Left hindlimb (tissue), 1 donor: ENCODE measurements at regions not wholly inside any gene's neighbourhood (a gene's known extent, or its start where the extent isn't known, plus 50 kb on each side); places are given as distances from the start of the nearest gene placed in this dataset.
A peak's percentile ranks its signal among the peaks of the same experiment; 100 is the strongest.

Experiments
- DNase-seq: peaks from one replicate; pipeline ENCODE4 v3.0.0-alpha.2; 2018

DNA sequence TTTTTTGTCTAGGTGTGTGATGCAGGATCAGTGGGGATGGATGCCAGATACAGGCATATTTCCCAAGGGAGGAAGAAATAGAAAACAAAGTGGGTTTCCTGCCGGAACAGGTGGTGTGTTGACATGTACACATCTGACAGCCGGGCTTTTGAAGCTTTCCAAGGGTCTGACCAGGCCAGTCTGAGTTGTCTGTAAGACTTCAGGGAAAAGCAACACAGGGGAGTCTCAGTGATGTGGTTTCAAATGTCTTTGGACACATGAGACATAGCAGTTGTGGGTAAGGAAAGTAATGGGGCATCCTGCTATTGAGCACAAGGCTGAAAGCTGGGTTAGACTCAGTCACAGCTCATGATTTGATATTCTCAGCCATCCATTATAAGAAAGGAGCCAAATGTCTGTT is 274.9 kb downstream of the PIK3R1 start:
- DNase-seq, result no peak

DNA sequence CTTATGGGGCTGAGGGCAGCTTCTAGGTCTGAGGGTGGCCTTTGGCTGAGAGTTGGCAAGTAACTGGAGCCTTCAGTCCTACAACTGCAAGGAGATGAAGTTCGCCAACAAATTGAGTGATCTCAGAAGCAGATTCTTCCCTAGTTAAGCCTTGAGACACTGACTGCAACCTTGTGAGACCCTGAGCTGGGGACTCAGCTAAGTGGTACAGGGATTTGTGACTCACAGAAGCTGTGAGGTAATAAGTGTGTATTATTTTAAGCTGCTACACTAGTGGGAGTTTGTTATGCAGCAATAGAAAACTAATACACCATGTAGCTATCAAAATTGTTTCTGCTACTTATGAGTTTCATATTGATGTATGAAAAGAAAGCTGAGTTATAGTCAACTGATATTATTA is 279.2 kb downstream of the PIK3R1 start:
- no peak for DNase-seq

DNA sequence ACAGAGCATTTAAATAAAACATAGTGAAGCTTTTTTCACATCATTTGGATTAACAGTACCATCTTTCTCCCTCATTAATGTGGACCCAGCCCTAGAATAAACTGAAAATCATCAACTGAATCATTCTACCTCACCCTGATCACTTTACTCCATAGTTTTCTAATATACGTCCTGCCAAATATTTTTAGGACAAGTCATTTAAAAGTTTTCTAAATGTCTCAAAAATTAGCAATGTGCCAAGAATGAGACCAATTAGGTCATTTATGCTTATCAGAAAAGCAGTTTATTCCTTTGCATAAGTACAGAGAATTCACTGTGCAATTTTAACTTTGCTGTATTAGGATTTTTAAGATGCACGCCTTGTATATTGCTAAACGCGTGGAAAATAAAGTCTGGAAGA is 284.4 kb downstream of the PIK3R1 start:
- DNase-seq, result no peak

DNA sequence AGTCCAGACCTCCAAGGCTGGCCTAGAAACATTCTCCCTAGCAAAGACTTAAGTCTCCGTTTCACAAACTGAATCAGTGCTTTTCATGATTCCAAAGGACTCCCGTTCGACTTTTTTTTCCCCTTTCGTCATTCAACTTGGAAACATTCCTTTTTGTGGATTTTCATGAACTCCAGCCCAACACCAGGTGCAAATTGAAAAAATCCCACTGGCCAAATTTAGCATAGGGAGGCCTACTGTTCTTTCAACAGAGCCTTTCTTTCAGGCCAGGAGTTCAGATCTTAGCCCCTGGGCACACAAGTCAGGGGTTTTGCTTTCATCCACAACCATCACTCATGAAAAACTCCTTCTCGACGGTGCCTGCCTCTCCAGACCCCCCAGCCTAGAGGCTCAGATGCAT is 285.3 kb downstream of the PIK3R1 start:
- DNase-seq, result no peak

DNA sequence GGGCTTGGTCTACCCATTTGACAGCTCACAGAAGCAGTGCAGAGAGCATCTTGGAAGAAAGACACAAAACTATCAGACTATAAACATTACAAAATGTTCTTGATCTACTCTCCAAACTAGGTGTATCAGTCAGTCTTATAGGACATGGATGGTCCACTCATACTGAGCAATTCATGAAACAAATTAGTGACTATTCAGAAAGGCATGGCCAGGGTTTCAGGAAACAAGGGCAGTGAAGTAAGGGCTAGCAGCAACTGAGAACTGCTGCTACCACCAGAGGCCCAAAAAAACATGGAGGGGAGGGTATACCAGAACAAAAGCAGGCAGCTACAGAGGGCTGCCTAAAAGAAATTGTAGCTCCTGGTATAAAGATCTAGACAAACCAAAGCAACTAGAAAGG is 287.0 kb downstream of the PIK3R1 start:
- DNase-seq, result no peak

DNA sequence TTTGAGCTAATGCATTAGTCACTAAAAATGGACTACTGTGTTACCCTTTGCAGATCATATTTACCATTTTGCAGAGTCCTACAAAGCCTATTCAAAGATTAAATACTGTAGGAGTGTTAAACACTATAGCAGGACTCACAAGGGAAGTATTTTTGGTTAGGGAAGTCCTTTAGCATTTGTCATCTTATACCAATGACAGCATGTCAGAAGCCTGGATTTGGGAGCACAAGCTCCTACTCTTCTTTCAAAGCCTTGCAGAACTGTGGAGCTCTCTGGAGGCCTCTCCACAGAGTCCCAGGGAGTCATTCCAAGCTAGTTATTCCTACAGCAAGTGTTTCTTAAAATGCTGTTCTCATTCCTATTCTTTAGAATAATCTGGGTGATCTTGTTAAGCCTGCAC is 288.8 kb downstream of the PIK3R1 start:
- DNase-seq, result no peak

DNA sequence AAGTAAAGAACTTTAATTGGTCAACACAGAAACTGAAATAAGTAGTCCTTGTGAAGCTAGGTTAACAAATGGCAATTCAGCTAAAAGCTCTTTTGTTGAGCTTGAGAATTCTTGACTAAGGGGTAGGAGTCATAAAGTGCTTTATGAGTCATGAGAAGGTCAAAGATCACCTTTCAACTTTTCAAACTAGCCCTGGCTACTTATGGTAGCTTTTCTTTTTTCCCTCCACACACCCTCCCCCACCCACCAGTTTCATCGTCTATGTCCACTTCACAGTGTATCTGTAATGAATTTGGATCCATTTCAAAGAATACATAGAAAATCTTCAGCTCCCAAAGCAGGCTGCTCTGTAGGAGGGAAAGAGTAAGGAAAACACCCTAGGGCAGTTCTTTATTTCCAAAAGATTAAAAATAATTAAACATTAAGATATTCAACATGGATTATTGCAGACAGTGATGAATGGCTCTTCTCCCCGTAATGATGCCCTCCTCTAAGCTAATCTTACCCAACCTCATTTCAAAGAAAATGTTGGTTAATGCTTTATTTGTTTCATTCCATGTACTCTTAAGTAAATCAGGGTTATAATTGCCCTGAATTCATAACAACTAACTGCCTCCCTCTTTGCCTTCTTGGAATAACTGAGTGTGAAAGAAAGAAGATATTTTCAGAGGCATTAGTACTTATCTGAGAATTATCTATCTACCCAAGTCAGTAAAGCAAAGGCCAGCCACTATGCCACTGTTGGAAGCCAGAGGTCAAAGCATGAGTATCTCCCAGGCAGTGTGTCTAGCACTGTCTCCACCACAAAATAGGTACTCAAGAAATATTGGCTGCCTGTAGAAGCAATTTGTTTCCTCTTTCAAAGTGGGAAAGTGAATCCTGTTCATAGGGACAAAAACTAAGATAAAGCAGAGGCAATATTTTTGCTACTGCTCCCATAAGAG is 290.6 kb downstream of the PIK3R1 start:
- no peak for DNase-seq

DNA sequence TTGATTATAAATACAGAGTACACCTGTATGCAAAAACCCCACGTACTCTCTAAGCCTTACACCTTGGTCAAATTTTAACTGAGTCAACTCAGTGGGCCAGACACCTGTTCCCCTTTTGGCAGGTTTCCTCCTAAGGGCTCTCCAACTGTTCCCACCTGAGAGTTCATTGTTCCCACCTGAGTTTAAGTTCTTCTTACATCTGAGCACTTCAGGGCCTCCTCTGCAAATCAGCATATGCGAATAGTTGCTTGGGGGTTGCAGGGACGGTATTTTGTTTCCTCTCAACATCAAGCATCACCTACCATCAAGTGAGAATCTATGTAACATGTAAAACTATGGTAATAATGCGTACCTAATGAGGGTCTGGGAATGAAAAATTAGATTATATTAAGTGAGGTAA is 300.0 kb downstream of the PIK3R1 start:
- no peak for DNase-seq

DNA sequence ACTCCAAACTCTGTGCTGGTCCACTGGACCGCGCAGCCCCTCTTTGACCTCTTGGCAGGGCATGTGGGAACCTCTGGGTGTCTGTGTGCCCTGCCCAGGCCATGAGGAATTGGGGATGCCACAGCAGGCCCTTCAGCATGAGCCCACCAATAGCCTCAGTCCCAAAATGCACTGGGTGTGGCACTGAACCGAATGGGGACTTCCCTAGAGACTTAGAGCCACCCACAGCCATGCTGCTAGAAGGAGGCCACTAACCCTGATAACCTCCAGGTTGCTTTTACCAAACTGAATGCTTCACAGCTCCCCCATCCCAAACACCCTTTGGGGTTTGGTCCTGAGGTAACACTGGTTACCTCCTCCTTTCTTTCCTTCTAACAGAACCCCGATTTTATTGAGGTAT is 302.7 kb downstream of the PIK3R1 start:
- no peak for DNase-seq

DNA sequence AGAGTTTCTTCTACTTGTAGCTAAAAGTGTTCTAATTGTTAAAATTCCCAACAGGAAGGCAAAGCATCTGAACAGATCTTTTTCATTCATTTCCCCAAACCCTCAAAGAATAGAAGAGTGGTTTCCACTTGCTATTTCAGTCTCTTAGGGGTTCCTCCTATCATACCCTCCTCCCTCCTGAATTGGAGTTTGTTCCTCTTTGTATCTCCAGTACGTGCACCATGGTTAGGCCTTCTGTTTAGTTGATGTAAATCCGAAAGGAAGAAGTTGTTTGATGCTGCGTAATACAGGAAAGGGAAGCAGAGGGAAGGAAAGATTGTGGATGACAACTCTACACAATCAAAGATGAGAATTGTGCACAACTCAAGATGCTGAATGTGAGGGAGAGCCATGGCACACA is 303.6 kb downstream of the PIK3R1 start:
- DNase-seq, result no peak

DNA sequence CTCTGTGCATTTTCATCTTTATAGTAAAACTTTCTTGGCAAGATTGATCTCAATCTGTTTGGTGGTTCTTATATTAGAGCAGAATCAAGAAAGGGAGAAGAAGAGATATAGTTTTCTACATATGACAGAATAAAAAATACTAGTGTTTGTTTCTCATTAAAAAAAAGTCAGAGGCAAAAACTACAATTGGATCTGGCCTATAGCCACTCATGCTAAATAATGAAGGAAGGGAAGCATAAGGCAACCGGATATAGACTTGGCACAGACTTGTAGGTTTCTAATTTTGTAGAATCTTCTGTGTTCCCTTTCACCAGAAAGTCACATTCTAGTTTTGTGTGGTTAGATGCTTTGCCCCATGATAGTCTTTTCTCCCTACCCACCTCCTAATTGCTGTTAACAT is 306.2 kb downstream of the PIK3R1 start:
- no peak for DNase-seq

DNA sequence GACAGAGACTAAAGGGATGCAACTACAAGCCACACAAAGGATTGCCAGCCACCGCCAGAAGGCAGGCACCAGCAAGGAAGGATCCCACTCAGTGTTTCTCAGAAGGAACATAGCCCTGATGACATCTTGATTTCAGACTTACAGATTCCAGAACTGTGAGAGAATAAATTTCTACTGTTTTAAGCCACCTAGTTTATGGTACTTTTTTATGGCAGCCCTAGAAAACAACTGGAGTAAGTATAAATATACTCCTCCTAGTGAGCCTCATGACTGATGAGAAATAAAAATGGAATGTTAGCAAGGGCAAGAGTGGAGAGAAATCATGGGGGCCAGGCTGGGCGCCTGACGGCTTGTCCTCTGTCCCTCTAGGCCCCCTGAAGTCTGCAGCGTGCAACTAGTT is 307.3 kb downstream of the PIK3R1 start:
- DNase-seq, result no peak

DNA sequence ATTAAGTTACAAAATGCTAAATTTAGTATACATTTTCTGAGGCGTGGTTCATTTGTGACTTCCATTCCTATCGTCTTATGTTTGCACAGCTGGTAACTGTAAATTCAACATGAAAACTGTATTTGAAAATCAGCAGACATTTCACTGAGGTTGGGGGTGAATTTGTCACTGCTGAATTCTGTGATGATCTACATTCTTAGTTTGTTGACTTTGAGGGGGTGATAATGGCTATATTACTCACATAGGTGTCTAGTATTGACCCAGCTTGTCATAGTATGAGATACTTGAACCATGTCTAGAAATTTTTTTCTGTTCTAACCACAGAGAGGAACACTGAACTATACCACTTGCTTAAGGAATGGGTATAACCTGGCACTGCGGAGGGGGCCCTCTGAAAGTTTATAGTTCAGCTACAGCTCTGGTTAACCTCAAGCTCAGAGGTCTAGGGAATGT is 313.3 kb downstream of the PIK3R1 start:
- no peak for DNase-seq

DNA sequence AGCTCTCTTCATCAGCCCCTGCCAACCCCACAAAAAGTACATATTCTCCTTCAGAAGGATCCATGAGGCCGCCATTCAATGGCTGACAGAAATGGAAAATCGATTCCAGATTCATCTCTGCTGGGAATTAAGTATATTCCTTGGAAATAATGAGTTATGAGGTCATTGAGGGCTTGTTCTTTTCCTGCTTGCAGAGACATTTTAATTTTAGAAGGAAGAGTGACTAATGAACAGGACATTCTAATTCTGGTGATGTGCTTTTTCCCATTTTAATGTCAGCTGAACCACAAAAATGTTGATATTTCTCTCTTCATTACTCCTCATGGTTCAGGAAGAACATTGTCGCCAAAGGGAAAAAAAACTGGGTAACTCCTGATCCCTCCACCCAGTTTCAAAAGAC is 314.0 kb downstream of the PIK3R1 start:
- no peak for DNase-seq

DNA sequence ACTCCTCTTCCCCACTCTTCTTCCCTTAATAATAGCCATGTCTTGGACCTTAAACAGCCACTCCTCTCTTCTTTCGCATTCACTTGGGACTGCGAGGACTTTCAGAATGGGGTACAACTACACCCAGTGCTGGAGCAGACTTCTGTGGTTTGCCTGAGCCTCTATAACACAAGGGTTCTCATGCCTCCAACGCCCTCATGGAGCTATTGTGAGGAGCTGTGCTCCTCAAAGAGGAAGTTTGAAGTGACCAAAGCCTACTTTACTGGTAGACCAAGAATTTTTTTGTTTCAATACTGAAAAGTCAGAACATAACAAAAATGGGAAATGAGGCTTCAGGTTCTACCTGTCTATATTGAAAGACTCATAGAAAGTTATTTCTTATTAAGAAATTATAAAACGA is 316.4 kb downstream of the PIK3R1 start:
- DNase-seq, result no peak

DNA sequence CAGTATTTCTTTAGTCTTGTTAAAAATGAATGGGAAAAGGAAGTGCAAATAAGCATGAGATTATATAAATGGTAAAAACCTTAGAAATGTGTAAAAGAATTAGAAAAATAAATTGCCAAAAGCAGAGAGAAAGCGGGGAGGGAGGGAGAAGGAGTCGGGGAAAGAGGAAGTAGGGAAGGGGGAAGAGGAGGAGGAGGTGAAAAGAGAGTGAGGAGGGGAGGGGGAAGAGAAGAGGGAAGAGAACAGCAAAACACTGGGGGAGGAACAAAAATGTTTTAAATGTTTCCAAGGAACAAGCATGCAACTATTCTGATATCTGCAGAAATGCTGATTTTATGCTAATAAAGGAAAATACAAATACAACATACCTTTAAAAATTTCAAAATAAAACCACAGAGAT is 317.5 kb downstream of the PIK3R1 start:
- DNase-seq, result no peak

DNA sequence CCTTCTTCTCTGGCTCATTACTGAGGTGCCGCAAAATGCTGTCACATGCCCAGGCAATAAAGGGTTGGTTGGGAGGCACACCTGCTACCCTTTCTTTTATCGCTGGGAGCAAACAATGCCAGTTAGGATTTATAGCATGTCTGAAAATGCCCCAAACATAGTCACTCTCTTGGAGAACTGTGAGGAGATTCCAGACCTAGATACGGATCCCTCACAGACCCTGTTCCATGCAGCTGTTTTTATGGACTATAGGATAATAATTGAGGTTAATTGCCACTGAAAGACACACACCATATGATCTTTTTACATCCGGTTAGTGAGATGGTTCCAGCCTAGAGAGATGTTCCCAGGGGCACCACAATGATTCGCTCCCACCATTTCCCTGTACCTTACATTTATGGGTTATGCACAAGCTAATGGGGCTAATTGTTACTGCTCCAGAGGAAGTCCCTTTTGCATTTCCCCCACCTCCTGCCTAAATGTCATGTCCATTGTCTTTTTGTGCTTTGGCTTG is 318.1 kb downstream of the PIK3R1 start:
- DNase-seq, result no peak

DNA sequence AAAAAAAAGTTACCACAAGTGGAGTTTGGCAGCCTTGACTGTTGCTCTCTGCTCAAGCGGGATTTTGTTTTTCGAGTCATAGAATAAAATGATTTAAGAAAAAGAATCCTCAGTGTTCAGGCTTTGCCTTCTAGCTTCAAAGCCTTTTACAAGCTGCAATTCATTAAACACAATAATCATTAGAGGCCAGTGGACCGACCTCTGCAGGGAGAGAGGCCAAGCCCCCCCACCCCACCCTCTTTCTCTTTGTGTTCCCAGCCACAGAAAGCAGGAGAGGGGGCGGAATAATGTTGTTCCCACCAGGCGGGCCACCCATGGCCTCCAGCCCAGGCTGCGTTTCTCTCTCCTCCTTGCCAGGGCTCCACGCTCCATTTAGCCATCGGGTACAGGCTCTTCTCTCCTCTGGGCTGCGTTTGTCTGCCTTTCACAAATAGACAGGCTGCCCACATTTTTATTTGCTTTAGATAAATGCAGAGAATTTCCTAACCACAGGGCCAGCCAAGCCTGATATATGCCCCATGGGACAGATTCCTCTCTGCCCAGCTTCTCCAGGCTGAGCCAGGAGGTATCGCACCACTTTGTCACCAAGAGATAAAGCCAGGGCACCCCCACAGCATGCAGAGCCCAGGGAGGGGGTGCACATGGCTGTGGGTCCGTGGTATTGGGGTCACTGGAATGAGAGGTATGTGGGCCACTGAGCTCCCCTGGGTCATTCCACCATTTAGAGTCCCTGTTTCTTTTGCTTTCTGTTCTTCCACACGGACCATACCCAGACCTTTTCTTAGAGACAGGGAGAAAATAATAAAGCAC is 318.8 kb downstream of the PIK3R1 start:
- DNase-seq, result peak; percentile 58

DNA sequence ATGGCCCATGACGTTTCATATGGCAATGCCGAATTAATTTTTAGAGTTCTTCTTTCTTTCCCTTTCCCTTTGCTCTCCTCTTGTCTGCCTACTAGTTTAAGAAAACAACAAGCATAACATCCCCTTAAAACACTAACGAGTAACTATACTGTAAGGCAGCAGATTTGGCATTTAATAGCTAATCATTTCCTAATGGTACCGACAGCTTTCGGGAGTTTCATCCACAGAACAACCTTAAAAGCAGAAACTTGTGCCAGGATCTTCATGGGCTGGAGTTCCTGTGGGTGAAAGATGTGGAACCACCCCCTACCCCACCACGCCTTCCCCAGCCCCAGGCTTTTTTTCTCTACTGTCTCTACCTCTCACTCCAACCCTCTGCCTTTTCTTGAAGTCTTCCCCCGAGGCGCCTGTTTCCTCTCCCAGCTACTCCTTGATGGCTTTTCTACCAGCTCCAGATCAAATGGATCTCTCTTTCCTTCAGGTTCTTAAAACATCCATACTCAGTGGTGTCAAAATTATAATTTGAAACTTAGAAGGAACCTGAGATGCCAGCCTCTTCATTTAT is 319.5 kb downstream of the PIK3R1 start:
- DNase-seq, result no peak

DNA sequence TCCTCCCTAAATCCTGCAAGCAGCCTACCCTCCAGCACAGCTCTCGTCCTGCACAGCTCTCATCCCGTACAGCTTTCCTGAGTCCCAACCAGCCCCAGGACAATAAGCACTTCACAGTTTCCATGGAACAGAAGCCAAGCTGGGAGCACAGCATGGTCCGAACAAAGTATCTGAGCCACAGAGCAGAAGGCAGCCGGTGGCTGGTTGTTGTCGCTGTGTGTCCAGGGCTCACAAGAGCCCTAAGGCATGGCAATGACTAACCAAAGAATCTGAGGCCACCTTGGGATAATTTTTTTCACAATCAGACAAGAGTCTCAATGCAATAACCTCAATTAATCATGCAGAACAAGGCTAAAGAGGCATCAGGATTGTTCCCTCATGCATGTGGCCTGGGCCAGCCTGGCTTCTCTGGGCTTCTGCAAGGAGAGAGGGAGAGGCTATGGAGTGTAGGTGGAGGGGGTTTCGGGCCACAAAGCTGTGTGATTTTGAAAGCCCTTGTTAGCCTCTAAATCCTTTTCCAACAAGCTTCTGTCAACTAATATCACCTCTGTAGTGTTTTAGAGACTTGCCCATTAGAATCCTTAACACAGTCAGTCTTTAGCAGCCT is 323.4 kb downstream of the PIK3R1 start:
- DNase-seq, result no peak

DNA sequence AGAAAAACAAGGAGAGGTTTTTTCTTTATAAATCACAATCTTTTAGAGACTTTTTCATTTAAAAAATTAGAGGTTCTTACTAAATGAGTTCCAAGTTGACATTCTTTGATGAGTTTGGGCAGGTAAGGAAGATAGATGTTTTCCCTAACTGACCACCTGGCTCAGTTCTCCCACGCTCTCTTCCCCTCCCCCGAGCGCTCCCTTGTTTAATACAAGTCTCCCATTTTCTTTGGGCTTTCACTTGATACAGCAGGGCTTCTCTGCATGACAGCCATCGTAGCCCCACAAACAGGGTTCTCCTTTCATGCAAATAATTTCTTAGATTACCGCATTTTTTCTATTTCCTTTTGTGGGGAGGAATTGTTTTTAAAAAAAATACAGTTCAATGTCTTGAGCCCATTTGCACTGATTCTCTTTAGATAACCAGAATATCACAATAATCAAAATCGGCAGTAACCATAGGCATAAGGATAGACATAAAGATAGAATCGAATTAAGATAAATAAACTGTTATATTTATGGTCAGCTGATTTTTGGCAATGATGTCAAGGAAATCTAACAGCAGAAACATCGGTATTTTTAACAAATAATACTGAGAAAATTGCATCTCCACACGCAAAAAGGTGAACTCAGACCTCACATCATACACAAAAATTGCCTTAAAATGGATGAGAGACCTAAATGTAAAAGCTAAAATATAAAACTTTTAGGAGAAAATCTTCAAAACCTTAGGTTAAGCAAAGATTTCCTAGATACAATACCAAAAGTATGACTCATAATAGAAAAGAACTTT is 325.4 kb downstream of the PIK3R1 start:
- DNase-seq, result no peak

DNA sequence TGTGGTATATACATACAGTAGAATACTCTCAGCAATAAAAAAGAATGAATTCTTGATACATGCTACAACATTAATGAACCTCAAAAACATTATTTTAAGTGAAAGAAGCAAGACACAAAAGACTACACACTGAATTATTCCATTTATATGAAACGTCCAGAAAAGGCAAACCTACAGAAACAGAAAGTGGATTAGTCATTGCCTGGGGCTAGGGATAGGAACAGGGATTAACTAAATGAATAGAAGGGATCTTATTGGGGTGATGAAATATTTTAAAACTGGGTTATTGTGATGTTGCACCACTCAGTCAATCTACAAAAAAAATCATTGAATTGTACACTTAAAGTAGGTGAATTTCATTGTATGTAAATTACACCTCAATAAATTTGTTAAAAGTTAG is 326.7 kb downstream of the PIK3R1 start:
- no peak for DNase-seq
